GM13976 (cell line): ENCODE measurements at regions not wholly inside any gene's neighbourhood (a gene's known extent, or its start where the extent isn't known, plus 50 kb on each side); places are given as distances from the start of the nearest gene placed in this dataset.

Experiments
- DNase-seq: peaks from one replicate; pipeline ENCODE4 v3.0.0; 2012; ENCODE audit warnings: low spot score
- in situ Hi-C: fragments of 300-500 bp; cut with MboI; formaldehyde crosslinking; loops from one replicate; pipeline ENCODE4 v1.12.0; 2022; ENCODE audit warnings: low sequenced_read_pairs, mixed read lengths, inconsistent platforms; ENCODE audit not compliant: unreplicated experiment
- TF ChIP-seq, protein P1 (sequence below): IDR thresholded peaks from 2 replicates; pipeline ENCODE4 v1.5.1; 2012; ENCODE audit warnings: borderline replicate concordance, mild to moderate bottlenecking; ENCODE audit not compliant: insufficient read depth; ENCODE audit errors: extremely low read depth, missing control alignments, control extremely low read depth

DNA sequence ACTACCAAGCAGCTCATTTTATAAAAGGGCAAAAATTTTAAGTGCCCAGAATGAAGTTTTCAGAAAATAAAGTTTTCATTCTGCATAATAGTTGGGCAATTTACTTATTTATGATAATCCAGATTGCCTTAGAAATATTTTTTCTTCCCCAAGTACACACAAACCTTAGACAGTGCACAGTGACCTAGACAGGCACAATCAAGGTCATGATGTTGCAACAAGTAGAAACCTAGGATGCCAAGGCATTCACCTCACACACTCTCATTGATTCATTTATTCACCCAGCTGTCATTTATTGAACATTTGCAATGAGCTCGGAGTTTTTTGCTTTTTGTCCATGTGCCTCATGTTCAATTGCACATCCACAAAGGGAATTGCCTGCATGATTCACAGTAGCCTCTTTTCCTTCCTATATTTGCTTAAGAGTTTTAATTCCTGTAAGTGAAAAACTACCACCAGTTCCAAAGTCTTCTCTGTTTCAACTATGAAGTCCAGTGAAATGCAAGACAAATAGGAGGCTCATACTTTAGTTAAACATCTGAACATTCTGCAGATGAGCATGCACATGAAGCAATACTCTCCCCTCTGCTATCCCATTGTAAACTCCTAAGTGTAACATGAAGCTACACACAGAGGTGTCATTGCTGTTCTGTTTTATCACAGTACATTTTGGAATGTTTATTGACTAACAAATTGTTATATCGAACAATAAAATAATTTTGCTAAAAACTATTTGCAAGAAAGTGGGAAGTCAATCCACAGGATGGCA, 122.9 kb downstream of the HINT1 start:
- in situ Hi-C loops: no loop called here
- TF ChIP-seq, protein P1, sequence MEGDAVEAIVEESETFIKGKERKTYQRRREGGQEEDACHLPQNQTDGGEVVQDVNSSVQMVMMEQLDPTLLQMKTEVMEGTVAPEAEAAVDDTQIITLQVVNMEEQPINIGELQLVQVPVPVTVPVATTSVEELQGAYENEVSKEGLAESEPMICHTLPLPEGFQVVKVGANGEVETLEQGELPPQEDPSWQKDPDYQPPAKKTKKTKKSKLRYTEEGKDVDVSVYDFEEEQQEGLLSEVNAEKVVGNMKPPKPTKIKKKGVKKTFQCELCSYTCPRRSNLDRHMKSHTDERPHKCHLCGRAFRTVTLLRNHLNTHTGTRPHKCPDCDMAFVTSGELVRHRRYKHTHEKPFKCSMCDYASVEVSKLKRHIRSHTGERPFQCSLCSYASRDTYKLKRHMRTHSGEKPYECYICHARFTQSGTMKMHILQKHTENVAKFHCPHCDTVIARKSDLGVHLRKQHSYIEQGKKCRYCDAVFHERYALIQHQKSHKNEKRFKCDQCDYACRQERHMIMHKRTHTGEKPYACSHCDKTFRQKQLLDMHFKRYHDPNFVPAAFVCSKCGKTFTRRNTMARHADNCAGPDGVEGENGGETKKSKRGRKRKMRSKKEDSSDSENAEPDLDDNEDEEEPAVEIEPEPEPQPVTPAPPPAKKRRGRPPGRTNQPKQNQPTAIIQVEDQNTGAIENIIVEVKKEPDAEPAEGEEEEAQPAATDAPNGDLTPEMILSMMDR: no peak
- DNase-seq: no peak

DNA sequence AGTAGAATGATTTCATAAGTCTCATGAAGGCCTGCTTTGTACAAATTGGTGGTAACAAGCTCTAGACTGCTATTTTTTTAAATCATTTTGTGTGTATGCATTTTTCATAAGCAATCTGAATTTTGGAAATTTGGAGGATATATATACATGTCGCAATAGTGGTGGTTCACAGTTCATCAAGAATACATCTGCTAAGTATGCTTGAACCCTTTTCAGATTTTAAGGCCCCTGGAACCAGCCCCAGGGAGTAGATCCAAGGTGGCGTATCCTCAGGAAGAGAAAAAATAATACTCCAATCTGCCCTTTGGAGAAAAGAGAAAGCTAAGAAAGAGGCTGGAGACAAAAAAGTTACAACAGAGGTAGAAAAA, 141.6 kb downstream of the HINT1 start:
- in situ Hi-C loops: no loop called here
- TF ChIP-seq, protein P1: no peak
- DNase-seq: no peak

DNA sequence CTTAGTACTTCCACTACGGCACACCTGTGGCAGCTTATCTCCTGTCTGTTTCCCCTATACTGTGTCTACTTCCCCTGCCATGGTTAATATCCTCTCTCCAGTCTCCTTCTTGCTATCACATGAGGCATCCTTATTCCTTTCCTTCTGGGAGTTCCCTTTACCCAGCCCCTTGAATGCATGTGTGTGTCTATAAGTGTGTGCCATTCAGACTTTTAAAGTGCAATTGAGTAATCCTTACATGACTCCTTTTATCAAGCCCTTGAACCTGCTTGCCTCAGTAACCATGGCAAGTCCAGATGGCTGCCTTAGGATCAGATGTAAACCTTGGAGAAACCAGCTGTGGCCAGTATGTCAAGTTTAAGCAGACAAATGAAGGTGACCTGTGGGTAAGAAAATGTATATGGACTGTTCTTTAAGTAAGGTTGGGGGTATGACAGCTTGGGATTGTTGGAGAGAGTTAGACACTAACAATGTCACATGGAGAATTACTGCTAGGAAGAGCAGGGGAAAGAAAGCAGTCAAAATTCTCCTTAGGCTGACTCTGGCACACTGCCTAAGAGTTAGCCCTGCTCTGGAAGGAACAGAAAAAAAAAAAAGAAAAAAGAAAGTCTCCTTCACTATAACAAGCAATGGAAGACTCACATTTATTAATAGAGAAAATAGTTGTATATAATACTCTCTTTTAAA, 142.1 kb downstream of the HINT1 start:
- TF ChIP-seq, protein P1: no peak
- DNase-seq: no peak
- in situ Hi-C loops: no loop called here

DNA sequence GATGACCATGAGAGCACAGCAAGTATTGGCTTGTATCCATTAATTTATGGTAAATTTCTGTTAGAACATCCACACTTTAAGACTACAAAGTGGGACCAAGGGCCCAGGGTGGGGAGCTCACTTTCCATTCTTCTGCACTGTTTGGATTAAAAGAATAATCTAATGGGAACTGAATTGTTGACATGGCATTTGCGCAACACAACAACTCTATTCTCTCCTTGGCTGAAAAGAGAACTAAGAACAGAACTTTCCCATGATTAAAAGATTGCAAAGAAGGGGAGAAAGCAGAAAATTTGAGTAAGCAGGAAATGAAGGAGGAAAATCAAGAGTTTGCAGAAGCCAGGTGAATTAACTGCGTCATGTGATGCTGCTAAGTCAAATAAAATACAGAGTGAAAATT, 143.4 kb downstream of the HINT1 start:
- TF ChIP-seq, protein P1: no peak
- in situ Hi-C loops: no loop called here
- DNase-seq: no peak

DNA sequence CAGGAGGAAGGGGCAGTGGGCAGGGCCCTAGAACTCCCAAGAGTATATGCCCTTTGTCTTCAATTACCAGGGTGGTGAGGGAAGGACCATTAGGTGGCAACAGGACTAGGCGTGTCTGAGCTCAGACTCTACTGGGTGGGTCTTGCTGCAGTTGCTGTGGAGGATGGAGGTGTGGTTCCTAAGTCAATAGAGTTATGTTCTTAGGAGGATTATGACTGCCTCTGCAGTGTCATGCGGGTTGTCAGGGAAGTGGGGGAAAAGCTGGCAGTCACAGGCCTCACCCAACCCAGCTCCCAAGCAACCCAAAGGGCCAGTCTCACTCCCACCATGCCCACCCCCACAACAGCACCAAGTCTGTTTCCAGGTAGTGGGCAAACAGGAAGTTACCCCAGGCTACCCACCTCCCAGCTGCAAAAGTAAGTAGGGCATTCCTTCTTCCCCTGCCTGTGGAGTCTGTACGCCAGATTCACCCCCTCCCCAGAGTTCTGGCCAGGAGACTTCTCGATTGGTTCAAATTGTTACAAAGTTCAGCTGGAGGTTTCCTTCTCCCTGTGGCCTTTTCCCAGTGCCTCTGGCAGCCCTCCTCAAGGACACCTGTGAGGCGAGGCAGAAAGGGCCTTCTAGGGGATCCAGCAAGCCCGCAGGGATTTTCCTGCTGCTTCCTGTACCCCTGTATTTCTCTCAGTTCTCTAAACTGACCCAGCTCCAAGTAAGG, 145.3 kb downstream of the HINT1 start:
- DNase-seq: no peak
- TF ChIP-seq, protein P1: no peak
- in situ Hi-C loops: no loop called here

DNA sequence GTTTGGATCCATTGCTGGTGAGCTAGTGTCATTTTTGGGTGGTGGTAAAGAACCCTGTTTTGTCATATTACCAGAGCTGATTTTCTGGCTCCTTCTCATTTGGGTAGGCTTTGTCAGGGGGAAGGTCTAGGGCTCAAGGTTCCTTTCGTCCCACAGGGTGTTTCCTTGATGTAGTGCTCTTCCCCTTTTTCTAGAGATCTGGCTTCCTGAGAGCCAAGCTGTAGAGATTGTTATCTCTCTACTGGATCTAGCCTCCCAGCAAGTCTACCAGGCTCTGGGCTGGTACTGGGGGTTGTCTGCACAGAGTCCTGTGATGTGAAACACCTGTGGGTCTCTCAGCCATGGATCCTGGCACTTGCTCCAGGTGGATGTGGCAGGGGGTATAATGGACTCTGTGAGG, 145.9 kb downstream of the HINT1 start:
- TF ChIP-seq, protein P1: no peak
- in situ Hi-C loops: no loop called here
- DNase-seq: no peak
